Amniotic stem cell (primary cell): ENCODE measurements at regions not wholly inside any gene's neighbourhood (a gene's known extent, or its start where the extent isn't known, plus 50 kb on each side); places are given as distances from the start of the nearest gene placed in this dataset.
"Not testable (repeated sequence)": the region's sequence is repeated elsewhere in the genome, so short reads cannot be mapped to it uniquely, and the experiment has no call there.

ENCODE experiments used
- DNase-seq: peaks from one replicate; lab custom pipeline; 2025; lab: John Stamatoyannopoulos, UW

DNA sequence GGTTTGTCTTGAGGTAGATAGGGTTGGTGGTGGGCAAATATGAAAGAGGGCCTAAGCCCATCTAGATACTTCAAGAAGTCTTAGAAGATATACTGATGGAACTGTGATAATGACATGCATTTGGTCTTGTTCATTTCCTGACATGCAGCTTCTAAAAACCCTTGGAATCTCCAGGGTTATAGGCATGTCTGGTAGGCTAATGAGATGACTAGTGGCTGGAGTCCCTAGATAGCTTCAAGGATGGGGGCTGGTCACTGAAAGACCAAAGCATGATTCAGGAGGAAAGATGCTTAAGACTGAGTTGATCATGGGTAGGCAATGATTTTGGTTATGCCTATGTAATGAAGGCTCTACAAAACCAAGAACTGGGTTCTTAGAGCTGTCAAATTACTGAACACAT is 217.9 kb upstream of the MOCS1 start:
- DNase-seq, result no peak

GRCh38 chr6:40148882-40149573 is 214.8 kb upstream of the MOCS1 start:
- no peak for DNase-seq

- no peak for DNase-seq
These were observed 212.6 kb upstream of the MOCS1 start for GRCh38 chr6:40146902-40147301.

GRCh38 chr6:40139447-40139846 is 205.2 kb upstream of the MOCS1 start:
- no peak for DNase-seq

GRCh38 chr6:40138273-40138720 is 204.0 kb upstream of the MOCS1 start:
- DNase-seq, result no peak

- DNase-seq, result no peak
These were observed 201.3 kb upstream of the MOCS1 start for GRCh38 chr6:40135491-40136072.

GRCh38 chr6:40133981-40134380 is 199.7 kb upstream of the MOCS1 start:
- not testable (repeated sequence) for DNase-seq

DNA sequence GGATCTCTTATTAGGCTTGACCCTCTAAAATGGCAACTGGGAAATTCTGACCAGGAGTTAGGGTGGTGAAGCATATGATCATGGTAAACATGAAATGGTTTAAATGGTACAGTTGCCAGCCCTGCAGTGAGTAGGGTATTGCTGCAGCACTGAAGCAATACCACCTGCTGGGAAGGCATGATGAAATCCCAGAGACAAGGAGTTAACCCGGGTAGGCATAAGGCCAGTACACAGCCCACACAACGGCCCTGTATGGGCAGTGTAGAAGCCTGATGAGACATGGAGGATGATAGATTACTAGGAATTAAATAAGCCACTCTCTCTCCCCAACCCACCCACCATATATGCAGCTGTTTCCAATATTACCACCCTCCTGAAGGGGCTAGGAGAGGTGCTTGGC is 197.4 kb upstream of the MOCS1 start:
- DNase-seq, result no peak

- DNase-seq, result no peak
These were observed 193.9 kb upstream of the MOCS1 start for GRCh38 chr6:40128127-40128526.

DNA sequence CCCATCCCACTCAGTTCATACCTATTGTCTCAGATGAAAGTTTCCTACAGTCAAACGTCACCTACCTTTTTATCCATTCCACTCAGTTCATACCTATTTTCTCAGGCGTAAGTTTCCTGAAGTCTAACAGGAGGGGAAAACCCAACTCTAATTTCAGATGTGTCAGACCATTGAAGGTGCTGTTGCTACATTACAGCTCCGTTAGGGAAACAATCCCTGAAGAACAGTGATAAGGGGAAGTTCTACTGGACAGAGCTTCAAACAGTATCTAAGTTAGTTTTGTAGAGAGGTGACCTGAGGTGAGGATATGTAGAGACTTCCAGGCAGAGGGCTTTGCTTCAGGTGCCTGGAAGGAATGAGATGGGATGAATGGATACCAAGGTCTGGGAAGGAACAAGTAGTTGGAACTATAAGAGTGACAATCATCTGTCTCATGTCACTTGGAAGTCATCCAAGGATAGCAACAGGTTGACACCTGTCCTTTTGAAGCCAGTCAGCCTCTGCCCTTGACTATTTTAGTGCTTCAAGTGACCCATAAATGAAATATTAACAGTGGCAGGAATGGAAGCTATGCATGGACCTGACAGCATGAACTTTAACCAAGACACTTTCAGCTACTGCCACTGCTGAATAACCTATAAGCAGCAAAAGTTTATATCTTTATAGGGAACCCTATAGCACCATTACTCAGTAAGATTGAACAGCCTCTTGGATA is 191.6 kb upstream of the MOCS1 start:
- DNase-seq, result no peak

GRCh38 chr6:40124924-40125323 is 190.7 kb upstream of the MOCS1 start:
- no peak for DNase-seq

GRCh38 chr6:40116832-40117231 is 182.6 kb upstream of the MOCS1 start:
- no peak for DNase-seq

DNA sequence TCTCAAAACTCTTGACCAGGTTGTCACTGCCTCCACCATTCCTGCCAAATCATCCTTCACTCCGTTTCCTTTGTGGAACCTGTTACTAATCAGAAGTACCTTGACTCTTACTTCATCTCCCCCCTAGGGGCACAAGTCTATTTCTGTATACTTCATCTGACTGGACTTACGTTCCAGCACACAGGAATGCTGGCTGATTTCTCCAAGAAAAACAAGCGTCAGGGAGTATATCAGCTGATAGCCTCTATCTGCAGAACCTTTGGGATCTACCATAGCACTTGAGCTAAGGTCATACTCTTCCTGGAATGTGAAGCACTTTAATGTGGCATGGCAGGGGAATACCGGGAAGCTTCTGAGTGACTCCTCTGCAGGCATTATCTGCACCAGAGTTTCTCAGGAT is 178.1 kb upstream of the MOCS1 start:
- no peak for DNase-seq

DNA sequence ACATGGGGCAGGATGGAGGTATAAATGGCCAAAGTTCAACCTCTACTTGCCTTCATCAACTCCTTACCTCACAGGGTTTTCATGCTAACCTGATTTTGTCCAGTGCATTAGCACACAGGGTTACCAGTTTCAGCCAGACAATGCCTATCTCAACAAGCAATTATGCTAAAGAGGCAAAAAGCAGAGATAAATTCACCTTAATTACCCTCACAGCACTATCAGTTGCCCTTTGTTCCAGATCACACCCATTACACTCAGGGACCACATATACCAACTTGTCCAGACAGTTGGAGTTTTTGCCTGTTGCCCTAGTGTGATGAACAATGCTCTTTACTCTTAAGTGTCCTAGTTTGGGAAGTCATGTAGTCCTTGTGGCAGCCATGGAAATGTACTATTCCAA is 174.5 kb upstream of the MOCS1 start:
- DNase-seq, result no peak

DNA sequence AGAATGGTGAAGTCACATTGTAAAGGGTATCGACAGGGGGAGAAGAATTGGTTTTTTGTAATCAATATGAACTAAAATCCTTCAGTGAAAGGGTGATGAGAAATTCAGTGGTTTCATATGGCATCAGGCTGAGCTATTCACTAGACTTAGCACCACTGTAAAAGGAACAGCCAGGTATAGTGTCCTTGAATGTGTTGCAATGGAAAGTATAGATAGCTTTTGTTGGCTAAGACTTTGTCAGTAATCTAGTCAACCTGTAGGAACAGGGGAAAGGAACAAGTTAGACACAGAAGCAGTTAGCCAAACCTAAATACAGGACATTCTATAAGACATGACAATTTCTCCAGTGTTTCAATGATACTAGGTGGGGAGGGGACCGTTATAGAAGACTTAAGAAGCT is 172.6 kb upstream of the MOCS1 start:
- no peak for DNase-seq

DNA sequence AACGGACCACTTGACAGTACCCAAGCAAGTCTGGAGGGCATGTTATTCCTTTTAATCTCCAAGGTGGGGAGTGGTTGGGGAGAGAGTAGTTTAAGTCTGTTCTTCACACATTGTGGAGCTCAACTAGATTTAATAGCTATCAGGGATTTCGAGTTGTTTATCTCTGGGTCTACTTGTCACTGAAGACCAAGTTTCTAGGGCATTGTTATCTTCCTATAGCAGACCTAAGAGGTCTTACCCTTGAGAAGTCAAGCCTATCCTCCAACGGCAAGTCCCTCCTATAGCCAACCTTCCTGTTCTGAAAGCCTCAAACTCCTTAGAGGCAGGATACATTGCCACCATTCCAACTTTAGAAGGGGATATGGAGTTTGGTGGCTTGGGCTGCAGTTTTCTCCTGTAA is 164.5 kb upstream of the MOCS1 start:
- no peak for DNase-seq

DNA sequence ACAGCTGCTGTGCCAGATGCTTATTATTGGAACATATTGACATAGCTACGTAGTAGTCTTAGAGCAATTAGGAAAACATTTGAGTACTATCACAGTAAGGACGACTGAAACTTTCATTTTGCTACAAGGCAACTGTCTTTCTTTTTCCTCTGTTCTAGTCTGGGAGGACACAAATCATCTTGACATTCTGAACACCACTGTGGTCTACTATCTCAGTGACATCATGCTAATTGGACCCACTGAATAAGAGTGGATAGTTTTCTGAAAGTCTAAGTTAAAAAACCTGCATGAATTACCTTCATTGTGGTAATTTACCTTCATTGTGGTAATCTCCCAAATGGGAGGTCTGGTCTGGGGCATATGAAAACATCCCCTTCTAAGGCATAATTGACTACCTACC is 163.3 kb upstream of the MOCS1 start:
- DNase-seq, result no peak

- DNase-seq, result no peak
These were observed 149.1 kb upstream of the MOCS1 start for GRCh38 chr6:40083141-40083920.

GRCh38 chr6:40082278-40083043 is 148.2 kb upstream of the MOCS1 start:
- DNase-seq, result no peak

GRCh38 chr6:40077736-40078135 is 143.5 kb upstream of the MOCS1 start:
- DNase-seq, result no peak

- no peak for DNase-seq
These were observed 143.1 kb upstream of the MOCS1 start for GRCh38 chr6:40077315-40077714.

- no peak for DNase-seq
These were observed 140.9 kb upstream of the MOCS1 start for GRCh38 chr6:40075056-40075590.
